Ovary (tissue), 7 donors: ENCODE measurements at regions not wholly inside any gene's neighbourhood (a gene's known extent, or its start where the extent isn't known, plus 50 kb on each side); places are given as distances from the start of the nearest gene placed in this dataset.

ENCODE experiments used
- DNase-seq, 5 donors: peaks; one replicate each; pipeline ENCODE4 v3.0.0-alpha.2; 2019 to 2020
- H3K27ac ChIP-seq, 2 donors: fragments of 200-600 bp; one replicate each; pipeline versions ENCODE4 v1.5.1 to v1.8.0; 2019 to 2022
- H3K27me3 ChIP-seq: fragments of 200-600 bp; one replicate; pipeline ENCODE4 v1.8.0; 2022
- H3K36me3 ChIP-seq: fragments of 200-600 bp; sonication (generic); one replicate; pipeline ENCODE4 v1.5.1; 2019
- H3K4me1 ChIP-seq: one replicate; pipeline ENCODE4 v1.8.1; 2013; ENCODE audit warnings: mild to moderate bottlenecking, moderate library complexity; ENCODE audit not compliant: insufficient read depth
- H3K4me3 ChIP-seq: fragments of 200-600 bp; sonication (generic); one replicate; pipeline ENCODE4 v1.5.1; 2017
- H3K9me3 ChIP-seq, 2 donors: fragments of 200-600 bp in 1 of 2; sonication (generic) in 1 of 2; one replicate each; pipeline versions ENCODE4 v1.5.1 to v1.8.1; 2013 to 2019; ENCODE audit warnings: mild to moderate bottlenecking in 1 of 2, moderate library complexity in 1 of 2
- CTCF ChIP-seq, 3 donors: fragments of 450-650 bp in 2 of 3; fragments of 200-600 bp in 1 of 3; IDR thresholded peaks; one replicate each; pipeline versions ENCODE4 v1.5.1 to v1.8.0; 2016 to 2022; ENCODE audit warnings: antibody characterized with exemption in 3 of 3, mild to moderate bottlenecking in 1 of 3
- EP300 ChIP-seq: sonication (generic); formaldehyde crosslinking; IDR thresholded peaks from one replicate; pipeline ENCODE4 v1.6.1; 2017; ENCODE audit warnings: antibody characterized with exemption
- POLR2A ChIP-seq: fragments of 450-650 bp; IDR thresholded peaks from one replicate; pipeline ENCODE4 v1.6.1; 2017; ENCODE audit warnings: antibody characterized with exemption, mild to moderate bottlenecking, moderate library complexity
- WGBS, 3 donors: extraction: QIAGEN DNeasy Blood & Tissue Kit in 1 of 3; methylation state at CpG; one replicate each; pipeline versions ENCODE4 v1.1.5 to v1.1.7; 2013 to 2017; 5-methylcytosine and 5-hydroxymethylcytosine counted together
- intact Hi-C, 4 donors: fragments of 100-400 bp; cut with DNase I; formaldehyde crosslinking; loops; one replicate each; pipeline versions ENCODE4 v1.11.0 to v1.15.1; 2022 to 2023
- donor health status: DM: no; HTN: no; CAD: no; lungs with moderate emphysema.
- donor health status: DM: no; HTN: no; CAD: no.
- donor health status: Bipolar disorder and iron deficiency.
- donor health status: DM: no; HTN: no; CAD: no.
- donor health status: DM: yes; HTN: yes; CAD: no.

GRCh38 chr9:4365055-4365454 is 65.2 kb upstream of the GLIS3 start:
- Histone ChIP-seq H3K27me3 (no peaks in the 10 kb centered on the region), H3K4me3 (no peak overlapping the region), H3K9me3 (no peaks in the 10 kb centered on the region), H3K36me3 (no peaks in the 10 kb centered on the region), H3K4me1 (no peaks in the 10 kb centered on the region), H3K27ac (no peak overlapping the region)
- intact Hi-C loops = no loop called here
- 91 to 94% (median 92%) methylated on average over 4 of the region's 4 CpGs for WGBS, 3 donors
- DNase-seq = no peak
- TF ChIP-seq POLR2A (no peak), EP300 (no peak), CTCF (IDR thresholded peaks at IDR 0.05) (no peak)

GRCh38 chr9:4362281-4362680 is 62.4 kb upstream of the GLIS3 start:
- H3K4me1 ChIP-seq = no peaks in the 10 kb centered on the region
- intact Hi-C loops = no loop called here
- no peaks in the 10 kb centered on the region for H3K9me3 ChIP-seq
- no peak overlapping the region for H3K27ac ChIP-seq
- no peaks in the 10 kb centered on the region for H3K36me3 ChIP-seq
- peaks cover 2% of the 10 kb centered on the region for H3K27me3 ChIP-seq
- no peak overlapping the region for H3K4me3 ChIP-seq
- no peak for TF ChIP-seq POLR2A
- TF ChIP-seq CTCF (IDR thresholded peaks at IDR 0.05) = no peak
- TF ChIP-seq EP300 = no peak
- DNase-seq = no peak
- WGBS, 3 donors = 71 to 74% (median 72%) methylated on average over 4 of the region's 4 CpGs

GRCh38 chr9:4359016-4359415 is 59.1 kb upstream of the GLIS3 start:
- Histone ChIP-seq H3K36me3 (no peaks in the 10 kb centered on the region), H3K27ac (no peak overlapping the region), H3K4me3 (no peak overlapping the region), H3K4me1 (no peaks in the 10 kb centered on the region), H3K9me3 (no peaks in the 10 kb centered on the region), H3K27me3 (peaks cover 2% of the 10 kb centered on the region)
- DNase-seq = no peak
- intact Hi-C loops = loop anchor here in 1 of 4 donors (5.0 kb wide), 1 partner anchor 987 kb away; no protein-coding TSS in a partner anchor
- TF ChIP-seq EP300 (no peak), POLR2A (no peak), CTCF (IDR thresholded peaks at IDR 0.05) (no peak)
- WGBS, 3 donors = 86 to 95% (median 90%) methylated on average over 8 of the region's 8 CpGs

- TF ChIP-seq EP300 (no peak), CTCF (IDR thresholded peaks at IDR 0.05) (no peak), POLR2A (no peak)
- Histone ChIP-seq H3K27me3 (peaks cover 2% of the 10 kb centered on the region), H3K36me3 (no peaks in the 10 kb centered on the region), H3K4me3 (no peak overlapping the region), H3K9me3 (no peaks in the 10 kb centered on the region), H3K27ac (no peak overlapping the region), H3K4me1 (no peaks in the 10 kb centered on the region)
- WGBS, 3 donors = 93 to 96% (median 93%) methylated on average over 3 of the region's 3 CpGs
- intact Hi-C loops = loop anchor here in 1 of 4 donors (5.0 kb wide), 1 partner anchor 986 kb away; no protein-coding TSS in a partner anchor
- no peak for DNase-seq
Observed at GRCh38 chr9:4357929-4358328, 58.1 kb upstream of the GLIS3 start.
